ENCODE measurements at regions not wholly inside any gene's neighbourhood (a gene's known extent, or its start where the extent isn't known, plus 50 kb on each side); places are given as distances from the start of the nearest gene placed in this dataset.

DNA sequence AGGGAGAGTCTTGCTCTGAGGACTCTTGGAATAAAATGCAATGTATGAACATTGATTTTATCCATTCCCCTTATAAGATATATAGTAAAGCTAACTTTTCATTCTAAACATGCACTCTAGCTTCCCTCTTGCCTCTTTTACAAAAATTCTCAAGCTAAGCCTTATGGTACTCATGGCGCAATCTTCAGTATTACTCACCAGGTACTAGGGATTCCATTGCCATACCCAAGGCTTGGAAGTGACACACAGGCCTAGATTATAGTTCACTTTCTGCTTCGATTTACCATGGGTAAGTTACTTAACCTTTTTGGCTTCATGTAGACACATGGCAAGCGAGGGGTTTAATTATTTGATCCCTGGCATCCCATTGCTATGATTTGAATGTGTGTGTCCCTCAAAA, 331.5 kb downstream of the LRIG3 start:
- Histone ChIP-seq H3F3A (ENCODE audit: insufficient read depth) (no peaks in the 10 kb centered on the region), H4K20me1 (ENCODE audit: low read depth, low read length) (no peaks in the 10 kb centered on the region), H2AFZ (ENCODE audit: low read depth, low read length, severe bottlenecking) (no peak overlapping the region), H3K36me3 (ENCODE audit: low read length) (no peaks in the 10 kb centered on the region), H3K9me2 (replicated peaks; ENCODE audit: insufficient read depth, low read length) (no peaks in the 10 kb centered on the region), H3K79me2 (ENCODE audit: insufficient read depth, low read length) (no peaks in the 10 kb centered on the region), H3K4me2 (ENCODE audit: low read depth, low read length, poor library complexity, severe bottlenecking) (no peak overlapping the region), H3K9ac (ENCODE audit: low read length) (no peak overlapping the region), H3K4me3 (ENCODE audit: insufficient read depth, low read length, poor library complexity, severe bottlenecking) (no peak overlapping the region), H3K9me3 (ENCODE audit: insufficient read depth, low read length) (no peaks in the 10 kb centered on the region), H3K27me3 (ENCODE audit: low read length) (no peaks in the 10 kb centered on the region), H3K27ac (ENCODE audit: low read depth, low read length) (no peak overlapping the region)
- TF ChIP-seq, protein P1, sequence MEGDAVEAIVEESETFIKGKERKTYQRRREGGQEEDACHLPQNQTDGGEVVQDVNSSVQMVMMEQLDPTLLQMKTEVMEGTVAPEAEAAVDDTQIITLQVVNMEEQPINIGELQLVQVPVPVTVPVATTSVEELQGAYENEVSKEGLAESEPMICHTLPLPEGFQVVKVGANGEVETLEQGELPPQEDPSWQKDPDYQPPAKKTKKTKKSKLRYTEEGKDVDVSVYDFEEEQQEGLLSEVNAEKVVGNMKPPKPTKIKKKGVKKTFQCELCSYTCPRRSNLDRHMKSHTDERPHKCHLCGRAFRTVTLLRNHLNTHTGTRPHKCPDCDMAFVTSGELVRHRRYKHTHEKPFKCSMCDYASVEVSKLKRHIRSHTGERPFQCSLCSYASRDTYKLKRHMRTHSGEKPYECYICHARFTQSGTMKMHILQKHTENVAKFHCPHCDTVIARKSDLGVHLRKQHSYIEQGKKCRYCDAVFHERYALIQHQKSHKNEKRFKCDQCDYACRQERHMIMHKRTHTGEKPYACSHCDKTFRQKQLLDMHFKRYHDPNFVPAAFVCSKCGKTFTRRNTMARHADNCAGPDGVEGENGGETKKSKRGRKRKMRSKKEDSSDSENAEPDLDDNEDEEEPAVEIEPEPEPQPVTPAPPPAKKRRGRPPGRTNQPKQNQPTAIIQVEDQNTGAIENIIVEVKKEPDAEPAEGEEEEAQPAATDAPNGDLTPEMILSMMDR (IDR thresholded peaks at IDR 0.05; ENCODE audit: insufficient read depth, low read length, poor library complexity, severe bottlenecking), result no peak
- TF ChIP-seq EZH2phosphoT487 (conservative IDR thresholded peaks at IDR 0.05; ENCODE audit: low read length), result no peak

DNA sequence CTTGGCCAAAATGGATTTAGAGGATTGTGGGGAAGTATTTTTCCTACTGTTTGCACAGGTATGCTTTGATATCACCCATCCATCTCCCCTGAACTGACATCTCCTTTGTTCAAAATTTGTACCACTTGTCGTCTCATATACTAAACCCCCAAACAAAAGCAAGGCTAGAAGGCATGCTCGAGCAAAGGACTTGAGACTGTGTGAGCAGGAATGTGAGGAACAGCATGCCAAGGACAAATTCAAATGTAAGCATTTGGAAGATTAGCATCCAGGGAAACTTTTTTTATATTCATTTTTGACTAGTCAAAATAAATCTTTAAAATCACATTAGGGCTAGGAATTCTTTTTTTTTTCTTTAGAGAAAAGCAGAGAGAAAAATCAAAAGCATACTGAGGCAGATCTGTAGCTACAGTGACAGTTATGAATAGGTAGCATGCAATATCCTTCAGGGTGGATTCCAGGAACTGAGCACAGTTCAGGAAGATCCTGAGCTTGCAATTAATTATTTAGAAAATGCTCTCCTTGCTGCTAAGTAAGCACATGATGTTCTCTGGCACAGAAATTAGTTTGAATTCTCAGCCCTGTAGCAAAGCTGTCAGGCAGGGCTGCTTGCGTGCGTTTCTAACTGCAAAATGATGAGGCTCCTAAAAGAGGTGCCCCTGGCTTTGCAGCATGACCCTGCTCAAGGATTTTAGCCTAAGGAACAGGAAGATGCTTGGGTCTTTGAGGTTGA, 327.7 kb downstream of the LRIG3 start:
- Histone ChIP-seq H2AFZ (ENCODE audit: low read depth, low read length, severe bottlenecking) (no peak overlapping the region), H3K36me3 (ENCODE audit: low read length) (no peaks in the 10 kb centered on the region), H3K9ac (ENCODE audit: low read length) (no peak overlapping the region), H3K9me3 (ENCODE audit: insufficient read depth, low read length) (no peaks in the 10 kb centered on the region), H3K4me3 (ENCODE audit: insufficient read depth, low read length, poor library complexity, severe bottlenecking) (no peak overlapping the region), H3F3A (ENCODE audit: insufficient read depth) (no peaks in the 10 kb centered on the region), H3K27me3 (ENCODE audit: low read length) (no peaks in the 10 kb centered on the region), H3K4me2 (ENCODE audit: low read depth, low read length, poor library complexity, severe bottlenecking) (no peak overlapping the region), H4K20me1 (ENCODE audit: low read depth, low read length) (no peaks in the 10 kb centered on the region), H3K79me2 (ENCODE audit: insufficient read depth, low read length) (no peaks in the 10 kb centered on the region), H3K9me2 (replicated peaks; ENCODE audit: insufficient read depth, low read length) (no peaks in the 10 kb centered on the region), H3K27ac (ENCODE audit: low read depth, low read length) (no peak overlapping the region)
- TF ChIP-seq EZH2phosphoT487 (conservative IDR thresholded peaks at IDR 0.05; ENCODE audit: low read length), result no peak
- TF ChIP-seq, protein P1 (IDR thresholded peaks at IDR 0.05; ENCODE audit: insufficient read depth, low read length, poor library complexity, severe bottlenecking), result no peak

DNA sequence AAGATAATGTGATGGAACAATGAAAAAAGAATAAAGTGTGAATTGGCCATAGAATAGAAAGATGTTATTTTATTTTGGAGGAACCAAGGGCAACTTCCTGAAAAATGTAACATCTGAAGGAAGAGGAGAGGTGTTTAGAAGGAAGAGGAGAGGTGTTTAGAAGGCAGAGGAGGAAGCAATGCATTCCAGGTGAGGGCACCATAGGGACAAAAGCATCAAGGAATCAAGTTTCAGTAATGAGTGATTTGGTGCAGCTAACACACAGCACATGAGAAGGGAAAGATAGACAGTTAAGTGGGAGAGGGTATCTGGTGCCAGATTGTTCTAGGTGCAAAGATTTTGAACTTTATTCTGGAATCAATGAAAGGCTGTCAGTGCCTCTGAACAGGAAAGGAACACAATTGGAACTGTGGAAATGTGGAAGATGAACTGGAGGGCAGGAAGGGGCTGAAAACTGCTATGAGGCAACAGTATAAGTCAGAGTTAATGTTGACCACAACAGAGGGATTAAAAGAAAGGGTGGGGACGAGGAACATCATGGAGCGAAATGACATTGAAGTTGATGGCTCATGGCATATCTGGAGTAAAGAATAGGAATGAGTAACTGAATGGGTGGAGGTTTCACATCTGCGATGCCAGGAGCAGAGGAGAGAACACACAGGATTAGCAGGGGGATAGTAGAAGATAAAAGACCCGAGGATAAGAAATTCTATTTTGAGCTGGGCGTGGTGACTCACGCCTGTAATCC, 326.6 kb downstream of the LRIG3 start:
- Histone ChIP-seq H3F3A (ENCODE audit: insufficient read depth) (no peaks in the 10 kb centered on the region), H3K9me3 (ENCODE audit: insufficient read depth, low read length) (no peaks in the 10 kb centered on the region), H3K79me2 (ENCODE audit: insufficient read depth, low read length) (no peaks in the 10 kb centered on the region), H2AFZ (ENCODE audit: low read depth, low read length, severe bottlenecking) (no peak overlapping the region), H3K9me2 (replicated peaks; ENCODE audit: insufficient read depth, low read length) (no peaks in the 10 kb centered on the region), H4K20me1 (ENCODE audit: low read depth, low read length) (no peaks in the 10 kb centered on the region), H3K9ac (ENCODE audit: low read length) (no peak overlapping the region), H3K27ac (ENCODE audit: low read depth, low read length) (no peak overlapping the region), H3K36me3 (ENCODE audit: low read length) (no peaks in the 10 kb centered on the region), H3K4me2 (ENCODE audit: low read depth, low read length, poor library complexity, severe bottlenecking) (no peak overlapping the region), H3K4me3 (ENCODE audit: insufficient read depth, low read length, poor library complexity, severe bottlenecking) (no peak overlapping the region), H3K27me3 (ENCODE audit: low read length) (no peaks in the 10 kb centered on the region)
- TF ChIP-seq, protein P1 (IDR thresholded peaks at IDR 0.05; ENCODE audit: insufficient read depth, low read length, poor library complexity, severe bottlenecking), result no peak
- TF ChIP-seq EZH2phosphoT487 (conservative IDR thresholded peaks at IDR 0.05; ENCODE audit: low read length), result no peak
